Ecto neural progenitor cell (in vitro differentiated cells): ENCODE measurements at regions not wholly inside any gene's neighbourhood (a gene's known extent, or its start where the extent isn't known, plus 50 kb on each side); places are given as distances from the start of the nearest gene placed in this dataset.

ENCODE experiments used
- DNase-seq: peaks from one replicate; pipeline ENCODE4 v3.0.0-alpha.2; 2018; ENCODE audit warnings: low spot score

- DNase-seq: no peak
Measured at GRCh38 chr12:58139894-58140293, 198.5 kb downstream of the ATP23 start.

- DNase-seq: no peak
Measured at GRCh38 chr12:58140395-58140794, 199.0 kb downstream of the ATP23 start.

- DNase-seq: no peak
Measured at GRCh38 chr12:58142991-58143390, 201.6 kb downstream of the ATP23 start.

GRCh38 chr12:58143498-58143995, 202.2 kb downstream of the ATP23 start:
- no peak for DNase-seq

GRCh38 chr12:58148405-58148804, 207.0 kb downstream of the ATP23 start:
- no peak for DNase-seq

- no peak for DNase-seq
Measured at GRCh38 chr12:58148976-58149375, 207.6 kb downstream of the ATP23 start.

- no peak for DNase-seq
Measured at GRCh38 chr12:58154359-58154758, 213.0 kb downstream of the ATP23 start.

- DNase-seq: no peak
Measured at GRCh38 chr12:58156697-58157096, 215.3 kb downstream of the ATP23 start.

GRCh38 chr12:58159941-58160340, 218.6 kb downstream of the ATP23 start:
- DNase-seq: no peak

GRCh38 chr12:58161773-58162172, 220.4 kb downstream of the ATP23 start:
- DNase-seq: no peak

- DNase-seq: no peak
Measured at GRCh38 chr12:58163021-58163420, 221.7 kb downstream of the ATP23 start.

- no peak for DNase-seq
Measured at GRCh38 chr12:58166643-58167042, 225.3 kb downstream of the ATP23 start.

- no peak for DNase-seq
Measured at GRCh38 chr12:58167622-58168021, 226.3 kb downstream of the ATP23 start.

GRCh38 chr12:58169826-58170225, 228.5 kb downstream of the ATP23 start:
- DNase-seq: no peak

- DNase-seq: no peak
Measured at GRCh38 chr12:58171914-58172313, 230.5 kb downstream of the ATP23 start.

GRCh38 chr12:58172433-58173073, 231.2 kb downstream of the ATP23 start:
- no peak for DNase-seq

- DNase-seq: no peak
Measured at GRCh38 chr12:58174316-58174715, 232.9 kb downstream of the ATP23 start.

GRCh38 chr12:58176296-58176869, 235.0 kb downstream of the ATP23 start:
- DNase-seq: peak; percentile 74

- no peak for DNase-seq
Measured at GRCh38 chr12:58177366-58177765, 236.0 kb downstream of the ATP23 start.

GRCh38 chr12:58184212-58184611, 242.8 kb downstream of the ATP23 start:
- no peak for DNase-seq

GRCh38 chr12:58186401-58186800, 245.0 kb downstream of the ATP23 start:
- no peak for DNase-seq

GRCh38 chr12:58186914-58187313, 245.5 kb downstream of the ATP23 start:
- DNase-seq: no peak

GRCh38 chr12:58189030-58189429, 247.7 kb downstream of the ATP23 start:
- DNase-seq: no peak

- no peak for DNase-seq
Measured at GRCh38 chr12:58189893-58190292, 248.5 kb downstream of the ATP23 start.
